HG02852 (cell line): ENCODE measurements at regions not wholly inside any gene's neighbourhood (a gene's known extent, or its start where the extent isn't known, plus 50 kb on each side); places are given as distances from the start of the nearest gene placed in this dataset.

Experiments
- ATAC-seq: cut with Tn5 transposase; IDR thresholded peaks from one replicate; pipeline ENCODE4 v1.9.1; 2021; ENCODE audit warnings: mild to moderate bottlenecking, moderate library complexity; ENCODE audit not compliant: unreplicated experiment

- ATAC-seq: no peak
These were observed 366.5 kb downstream of the SEC14L1 start for GRCh38 chr17:77507111-77507885.

GRCh38 chr17:77508047-77508715 is 367.4 kb downstream of the SEC14L1 start:
- no peak for ATAC-seq

DNA sequence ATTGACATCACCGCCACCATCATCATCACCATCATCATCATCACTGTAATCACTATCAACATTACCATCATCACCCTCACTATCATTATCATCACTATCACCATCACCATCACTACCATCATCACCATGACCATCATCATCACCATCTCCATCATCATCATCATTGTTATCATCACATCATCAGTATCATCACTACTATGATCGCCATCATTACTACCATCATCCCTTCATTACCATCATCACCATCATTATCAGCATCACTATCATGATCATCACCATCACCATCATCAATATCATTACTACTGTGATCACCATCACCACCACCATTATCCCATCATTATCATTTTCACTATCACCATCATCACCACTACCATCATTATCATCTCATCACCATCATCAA is 368.3 kb downstream of the SEC14L1 start:
- no peak for ATAC-seq

DNA sequence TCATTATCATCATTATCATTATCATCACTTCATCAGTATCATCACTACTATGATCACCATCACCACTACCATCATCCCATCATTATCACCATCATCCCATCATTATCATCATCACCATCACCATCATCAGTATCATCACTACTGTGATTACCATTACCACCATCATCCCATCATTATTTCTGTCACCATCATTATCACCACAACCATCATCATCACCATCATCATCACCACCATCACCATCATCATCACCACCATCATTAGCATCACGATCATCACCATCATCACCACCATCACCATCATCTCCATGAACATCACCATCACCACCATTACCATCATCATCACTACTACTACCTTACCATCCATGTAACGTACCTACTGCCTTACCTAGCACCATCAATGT is 368.8 kb downstream of the SEC14L1 start:
- no peak for ATAC-seq

DNA sequence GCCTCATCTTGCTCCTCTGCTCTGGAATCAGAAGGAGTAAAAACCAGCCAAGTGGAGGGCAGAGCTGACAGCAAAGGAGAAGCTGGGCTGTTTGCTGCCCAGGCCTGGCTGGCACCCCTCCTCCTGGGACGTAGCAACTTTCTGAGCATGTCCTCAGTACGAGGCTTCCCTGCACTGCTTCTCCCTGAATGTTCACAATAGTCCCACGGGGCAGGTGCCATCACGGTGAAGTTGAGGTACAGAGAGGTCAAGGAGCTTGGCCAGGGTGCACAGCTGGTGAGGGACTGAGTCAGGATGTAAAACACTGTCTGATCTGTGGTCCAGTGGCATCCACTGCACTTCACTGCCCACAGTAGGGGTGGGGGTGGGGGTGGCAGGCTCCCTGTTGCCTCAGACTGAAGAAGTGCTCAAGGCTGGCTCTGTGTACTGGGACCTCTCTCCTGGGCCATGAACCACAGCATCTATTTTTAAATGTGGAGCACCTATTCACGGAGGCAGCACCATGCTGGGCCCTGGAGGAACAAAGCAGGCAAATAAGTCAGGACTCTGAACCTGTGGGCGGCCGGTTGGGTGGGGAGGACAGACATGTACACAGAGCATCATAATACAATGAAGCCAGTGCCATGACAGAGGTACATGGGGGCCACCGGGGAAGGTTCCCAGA is 369.5 kb downstream of the SEC14L1 start:
- no peak for ATAC-seq

GRCh38 chr17:77511514-77512061 is 370.8 kb downstream of the SEC14L1 start:
- ATAC-seq: no peak

DNA sequence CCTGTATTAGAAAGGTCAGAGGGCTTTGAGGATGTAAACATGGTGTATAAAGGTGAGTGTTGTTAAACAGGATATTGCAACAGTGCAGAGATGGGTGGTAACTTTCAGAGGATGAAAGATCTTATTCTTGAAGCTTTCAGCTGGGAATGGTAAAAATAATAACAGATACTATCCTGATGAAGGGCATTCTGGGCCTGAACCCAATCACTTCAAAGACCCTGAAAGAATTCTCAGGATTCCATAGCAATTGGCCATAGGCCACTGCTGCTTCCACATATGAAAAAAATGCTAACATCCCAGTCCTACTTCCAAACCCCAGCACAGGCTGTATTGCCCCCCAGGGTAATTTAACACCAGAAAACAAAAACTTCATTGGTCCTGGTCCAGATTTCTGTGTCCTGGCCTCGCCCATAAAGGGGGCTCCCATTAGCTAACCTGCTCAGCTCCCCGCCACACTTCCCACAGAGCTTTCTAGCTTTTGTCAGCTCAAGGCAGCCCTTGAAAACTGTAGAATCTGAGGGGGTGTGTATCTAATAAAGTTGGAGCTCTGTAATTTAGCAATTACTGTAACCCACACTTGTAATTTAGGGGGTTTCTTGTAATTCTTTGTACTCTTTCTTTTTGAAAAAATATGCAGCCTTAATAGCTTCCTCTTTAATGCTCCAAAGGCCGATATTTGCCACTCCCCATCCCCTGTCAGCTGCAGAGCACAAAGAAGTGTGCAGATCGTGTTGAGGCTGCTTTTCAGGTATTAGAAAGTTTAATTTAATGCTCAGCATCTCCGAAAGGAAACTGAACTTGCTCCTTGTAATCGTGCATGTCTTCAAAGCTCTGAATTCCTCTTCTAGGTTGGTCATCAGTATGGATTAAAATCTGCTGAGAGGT is 371.5 kb downstream of the SEC14L1 start:
- no peak for ATAC-seq

DNA sequence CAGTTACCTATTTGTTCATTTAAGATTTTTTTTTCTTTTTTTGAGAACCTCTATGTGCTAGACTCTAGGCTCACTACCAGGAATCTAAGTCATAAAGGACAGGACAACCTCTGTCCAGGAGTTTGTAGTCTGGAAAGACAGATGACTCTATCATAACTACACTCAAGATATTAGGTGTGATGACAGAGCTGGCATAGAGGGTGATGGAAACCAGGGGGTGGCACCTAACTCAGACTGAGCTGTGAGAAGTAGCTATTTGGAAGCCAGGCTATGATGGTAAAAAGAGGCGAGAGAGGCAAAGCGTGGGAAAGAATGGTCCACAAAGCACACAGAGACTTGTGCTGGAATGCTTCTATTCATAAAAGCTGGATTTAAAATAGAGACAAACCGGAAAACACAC is 372.3 kb downstream of the SEC14L1 start:
- ATAC-seq: no peak

DNA sequence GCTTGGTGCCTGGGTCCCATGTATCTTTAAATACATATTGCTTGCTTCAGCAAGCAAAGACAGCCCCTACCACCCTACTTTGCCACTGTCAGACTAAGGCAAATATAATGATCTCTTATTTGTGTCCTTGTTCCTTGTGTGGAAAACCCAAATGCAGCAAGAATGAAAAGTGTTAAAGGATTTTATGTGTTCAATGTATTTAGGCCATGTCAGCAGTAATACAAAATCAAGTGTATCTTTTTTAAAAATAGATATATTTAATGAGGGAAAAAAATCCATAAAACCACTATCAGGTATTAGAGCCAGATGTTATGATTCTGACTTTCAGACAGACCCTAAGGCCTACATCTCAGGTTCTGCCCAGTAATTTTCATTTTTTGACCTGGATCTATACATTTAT is 374.5 kb downstream of the SEC14L1 start:
- no peak for ATAC-seq

DNA sequence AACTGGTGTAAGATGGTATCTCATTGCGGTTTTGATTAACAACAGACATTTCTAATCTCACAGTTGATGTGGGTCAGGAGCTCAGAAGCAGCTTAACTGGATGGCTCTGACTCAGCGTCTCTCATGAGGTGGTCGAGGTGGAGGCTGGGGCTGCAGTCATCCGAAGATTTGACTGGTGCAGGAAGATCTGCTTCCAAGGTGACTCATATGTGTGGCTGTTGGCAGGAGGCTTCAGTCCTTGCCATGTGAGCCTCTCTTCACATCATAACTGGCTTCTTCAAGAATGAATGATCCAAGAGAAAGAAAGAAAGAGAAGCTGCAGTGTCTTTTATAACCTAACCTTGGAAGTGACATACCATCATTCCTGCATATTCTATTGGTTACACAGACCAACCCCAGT is 376.1 kb downstream of the SEC14L1 start:
- no peak for ATAC-seq

GRCh38 chr17:77521076-77521475 is 380.3 kb downstream of the SEC14L1 start:
- ATAC-seq: no peak

GRCh38 chr17:77523540-77523939 is 382.8 kb downstream of the SEC14L1 start:
- no peak for ATAC-seq

DNA sequence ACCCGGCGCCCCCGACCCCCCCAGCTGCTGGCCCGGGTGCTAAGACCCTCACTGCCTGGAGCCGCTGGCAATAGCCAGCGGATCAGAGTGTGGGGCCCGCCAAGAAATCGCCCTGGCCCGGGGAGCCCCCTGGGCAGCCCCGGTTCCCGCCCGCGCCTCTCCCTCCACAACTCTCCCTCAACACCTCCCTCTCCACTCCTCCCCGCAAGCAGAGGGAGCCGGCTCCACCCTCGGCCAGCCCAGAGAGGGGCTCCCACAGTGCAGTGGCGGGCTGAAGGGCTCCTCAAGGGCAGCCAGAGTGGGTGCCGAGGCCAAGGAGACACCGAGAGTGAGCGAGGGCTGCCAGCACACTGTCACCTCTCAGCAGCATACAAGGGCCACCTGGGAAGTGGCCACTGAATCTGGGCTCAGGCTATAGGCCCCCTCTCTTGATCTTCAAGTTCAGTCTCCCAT is 385.5 kb downstream of the SEC14L1 start:
- no peak for ATAC-seq

DNA sequence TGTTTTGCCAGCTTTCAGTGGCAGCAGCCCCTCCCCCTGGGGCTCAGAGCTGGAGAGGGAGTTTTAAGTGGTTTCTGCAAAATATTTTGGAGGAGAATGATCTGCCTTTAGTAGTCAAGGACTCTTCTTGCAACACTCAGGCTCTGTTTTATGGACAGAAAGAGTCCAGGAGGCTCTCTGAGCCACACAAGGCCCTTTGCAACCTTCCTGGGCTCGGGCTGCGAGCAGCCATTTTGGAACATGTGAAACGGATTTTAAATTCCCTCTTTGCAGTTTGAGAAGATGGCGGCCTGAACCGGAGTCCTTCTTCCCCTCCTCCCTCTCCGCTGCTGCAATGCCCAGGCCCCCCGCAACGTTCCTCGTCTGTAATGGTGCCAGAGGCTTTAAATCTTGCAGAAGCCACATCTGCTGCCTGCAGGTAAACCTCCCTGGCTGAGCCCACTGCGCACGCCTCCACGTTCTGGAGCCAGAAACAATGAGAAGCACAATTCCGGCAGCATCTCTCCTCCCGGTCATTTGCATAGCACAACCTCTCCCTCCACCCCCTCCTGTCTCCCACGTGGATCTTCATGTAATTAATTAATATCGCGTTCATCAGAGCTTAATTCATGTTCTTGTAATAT is 386.1 kb downstream of the SEC14L1 start:
- ATAC-seq: no peak

- no peak for ATAC-seq
These were observed 386.6 kb downstream of the SEC14L1 start for GRCh38 chr17:77527409-77527808.

DNA sequence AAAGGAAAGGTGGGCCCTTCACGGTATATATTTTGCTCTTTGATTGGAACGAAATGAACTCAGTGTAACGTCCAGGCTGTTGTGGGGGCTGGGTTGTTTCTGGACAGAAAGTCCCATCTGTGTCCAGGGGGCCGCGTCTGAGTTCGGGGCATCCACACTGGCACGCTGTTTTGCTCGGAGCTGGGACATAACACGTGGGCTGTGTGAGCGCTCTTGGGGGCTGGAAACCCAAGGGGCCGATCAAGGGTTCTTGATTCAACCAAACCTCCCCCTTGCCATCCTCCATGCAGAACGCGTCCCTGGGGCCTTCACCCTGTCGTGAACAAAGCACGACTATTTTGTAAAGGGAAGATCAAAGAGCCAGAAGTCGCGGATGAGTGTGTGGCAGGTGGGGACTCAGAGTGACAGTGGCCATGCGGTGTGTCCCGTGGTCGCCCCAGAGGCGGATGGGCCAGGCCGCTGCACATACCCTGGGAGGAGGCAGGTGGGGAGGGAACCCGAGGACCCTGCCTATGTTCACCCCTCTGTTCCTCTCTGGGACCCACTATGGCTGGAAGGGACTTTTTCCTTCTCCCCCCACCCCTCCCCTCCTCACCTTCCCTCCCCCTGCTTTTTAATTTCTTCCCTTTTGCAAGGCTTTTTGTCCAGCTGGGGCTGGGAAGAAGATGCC is 387.2 kb downstream of the SEC14L1 start:
- no peak for ATAC-seq

DNA sequence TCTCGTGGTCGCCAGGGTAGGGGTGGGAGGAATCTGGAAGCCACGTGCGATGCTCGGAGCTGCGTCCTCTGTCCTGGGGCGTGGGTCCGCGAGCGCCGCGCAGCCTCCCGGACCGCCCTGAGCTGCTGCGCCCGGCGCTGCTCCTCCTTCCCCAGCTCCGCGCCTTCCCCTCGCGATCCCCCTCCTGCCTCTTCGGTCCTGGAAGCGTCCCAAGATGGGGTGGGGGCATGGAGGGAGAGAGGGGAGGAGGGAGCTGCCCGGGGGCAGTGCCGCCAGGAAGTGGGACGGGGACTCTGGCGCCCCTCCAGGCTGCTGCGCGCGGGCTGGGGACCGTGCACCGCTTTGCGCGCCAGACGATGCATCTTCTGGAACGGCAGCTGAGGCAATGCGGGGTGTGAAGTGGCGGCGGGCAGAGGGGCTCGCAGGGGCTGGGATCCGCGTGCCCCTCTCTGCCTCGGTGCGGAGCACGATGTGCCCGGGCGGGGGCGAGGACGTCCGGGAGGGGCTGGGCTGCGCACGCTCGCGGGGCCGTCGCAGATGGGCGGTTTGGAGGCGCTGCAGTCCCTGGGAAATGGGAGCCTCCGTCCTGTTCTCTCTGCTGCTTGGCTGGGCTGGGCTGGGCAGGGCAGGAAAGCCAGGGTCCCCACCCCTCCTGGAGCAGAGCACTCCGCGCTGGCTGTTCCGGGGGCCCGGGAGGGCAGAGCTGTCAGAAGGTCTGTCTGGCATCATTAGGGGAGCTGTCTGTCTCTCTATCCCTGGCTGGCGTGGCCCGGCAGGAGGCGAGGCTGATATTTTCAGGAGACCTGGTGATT is 388.0 kb downstream of the SEC14L1 start:
- no peak for ATAC-seq

- no peak for ATAC-seq
These were observed 388.5 kb downstream of the SEC14L1 start for GRCh38 chr17:77529328-77529650.

DNA sequence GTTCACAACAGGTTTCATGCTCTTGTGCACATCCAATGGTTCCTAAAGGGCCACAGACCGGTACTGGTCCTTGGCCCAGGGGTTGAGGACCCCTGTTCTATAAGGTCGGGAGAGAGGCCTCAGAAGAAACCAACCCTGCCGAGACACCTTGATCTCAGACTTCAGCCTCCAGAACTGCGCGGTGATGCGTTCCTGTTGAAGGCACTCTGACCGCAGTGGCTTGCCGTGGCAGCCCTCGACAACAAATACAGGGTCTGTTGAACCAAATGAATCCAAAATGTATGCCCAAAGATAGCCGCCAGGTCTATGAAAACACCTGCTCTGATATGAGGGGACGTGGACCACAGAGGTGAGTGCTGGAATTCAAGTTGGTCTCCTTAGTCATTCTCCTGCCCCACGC is 389.8 kb downstream of the SEC14L1 start:
- ATAC-seq: no peak
